HEK293T (cell line): ENCODE measurements at regions not wholly inside any gene's neighbourhood (a gene's known extent, or its start where the extent isn't known, plus 50 kb on each side); places are given as distances from the start of the nearest gene placed in this dataset.

ENCODE experiments used
- BHLHE40 ChIP-seq: fragments of 450-650 bp; IDR thresholded peaks from 2 replicates; pipeline ENCODE4 v1.6.1; 2016; ENCODE audit warnings: mild to moderate bottlenecking, moderate library complexity, borderline replicate concordance
- FOXA1 ChIP-seq: fragments of 450-650 bp; IDR thresholded peaks from 2 replicates; pipeline ENCODE4 v1.6.1; 2016; ENCODE audit warnings: mild to moderate bottlenecking
- FOXK2 ChIP-seq: fragments of 450-650 bp; IDR thresholded peaks from 2 replicates; pipeline ENCODE4 v1.6.1; 2016; ENCODE audit warnings: mild to moderate bottlenecking
- FOXM1 ChIP-seq: fragments of 450-650 bp; IDR thresholded peaks from 2 replicates; pipeline ENCODE4 v1.6.1; 2017; ENCODE audit warnings: mild to moderate bottlenecking, borderline replicate concordance
- HDGF ChIP-seq: fragments of 450-650 bp; IDR thresholded peaks from 2 replicates; pipeline ENCODE4 v1.6.1; 2017; ENCODE audit warnings: antibody characterized with exemption, borderline replicate concordance
- L3MBTL2 ChIP-seq: fragments of 450-650 bp; conservative IDR thresholded peaks from 2 replicates; pipeline ENCODE4 v1.6.1; 2016; ENCODE audit warnings: mild to moderate bottlenecking
- NFRKB ChIP-seq: fragments of 450-650 bp; IDR thresholded peaks from 2 replicates; pipeline ENCODE4 v1.6.1; 2016; ENCODE audit warnings: mild to moderate bottlenecking, moderate library complexity
- PKNOX1 ChIP-seq: fragments of 450-650 bp; IDR thresholded peaks from 2 replicates; pipeline ENCODE4 v1.6.1; 2016
- SP1 ChIP-seq: fragments of 450-650 bp; IDR thresholded peaks from 2 replicates; pipeline ENCODE4 v1.6.1; 2017
- TARDBP ChIP-seq: fragments of 450-650 bp; IDR thresholded peaks from 2 replicates; pipeline ENCODE4 v1.6.1; 2016
- ZNF384 ChIP-seq: fragments of 450-650 bp; IDR thresholded peaks from 2 replicates; pipeline ENCODE4 v1.6.1; 2016

- TF ChIP-seq FOXK2 = no peak
- TF ChIP-seq BHLHE40 = no peak
- no peak for TF ChIP-seq TARDBP
- TF ChIP-seq FOXA1 = no peak
- TF ChIP-seq NFRKB = no peak
- no peak for TF ChIP-seq PKNOX1
- no peak for TF ChIP-seq SP1
- TF ChIP-seq L3MBTL2 = no peak
- TF ChIP-seq FOXM1 = no peak
- no peak for TF ChIP-seq ZNF384
- TF ChIP-seq HDGF = no peak
Measured at GRCh38 chr2:132256251-132256902, 94.6 kb upstream of the ANKRD30BL start.
